HG03575 (cell line): ENCODE measurements at regions not wholly inside any gene's neighbourhood (a gene's known extent, or its start where the extent isn't known, plus 50 kb on each side); places are given as distances from the start of the nearest gene placed in this dataset.
"Not testable (repeated sequence)": the region's sequence is repeated elsewhere in the genome, so short reads cannot be mapped to it uniquely, and the experiment has no call there.

Source experiments
- ATAC-seq: cut with Tn5 transposase; IDR thresholded peaks from one replicate; pipeline ENCODE4 v1.9.1; 2021; ENCODE audit not compliant: unreplicated experiment, insufficient number of reproducible peaks, low FRiP score; ENCODE audit errors: extremely low read depth

DNA sequence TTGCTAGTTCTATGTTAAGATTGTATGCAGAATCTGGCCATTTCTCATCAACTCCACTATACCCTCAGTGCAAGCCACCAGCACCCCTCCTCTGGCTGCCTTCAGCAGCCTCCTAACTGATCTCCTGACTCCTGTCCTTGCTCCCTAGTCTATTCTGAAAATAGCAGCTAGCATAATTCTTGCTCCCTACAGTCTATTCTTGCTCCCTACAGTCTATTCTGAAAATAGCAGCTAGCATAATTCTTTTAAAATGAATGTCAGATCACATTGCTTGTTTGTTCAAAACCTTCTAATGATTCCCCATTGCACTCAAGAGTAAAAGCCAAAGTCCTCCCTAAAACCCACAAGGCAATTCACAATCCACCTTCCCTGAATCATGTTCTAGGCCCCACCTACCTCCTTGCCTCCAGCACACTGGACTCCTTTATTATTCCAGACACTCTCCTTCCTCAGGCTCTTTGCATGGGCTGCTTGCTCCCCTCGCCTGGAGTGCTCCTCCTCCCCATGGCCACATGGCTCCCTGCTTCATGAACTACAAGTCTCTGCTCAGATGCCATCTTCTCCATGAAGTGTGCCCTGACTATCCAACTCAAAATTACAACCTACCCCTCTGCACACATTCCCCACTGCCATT is 164.2 kb upstream of the TNFAIP3 start:
- no peak for ATAC-seq

DNA sequence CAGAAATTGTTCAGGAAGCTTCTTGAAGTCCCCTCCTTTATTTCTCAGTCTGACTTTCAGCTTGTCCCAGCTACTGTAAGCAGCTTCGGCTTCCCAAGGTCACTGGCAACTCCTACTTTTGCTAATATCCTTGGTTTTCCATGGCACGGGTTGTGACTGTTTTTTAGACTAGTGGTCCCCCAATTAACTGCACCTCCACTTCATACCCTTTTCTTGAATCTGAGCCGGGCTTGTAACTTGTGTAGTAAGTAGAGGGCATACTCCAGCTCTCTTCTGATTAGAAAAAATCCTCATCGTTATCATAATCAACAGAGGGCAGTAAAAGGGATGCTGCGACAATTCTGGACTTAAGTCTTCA is 162.3 kb upstream of the TNFAIP3 start:
- ATAC-seq = no peak

DNA sequence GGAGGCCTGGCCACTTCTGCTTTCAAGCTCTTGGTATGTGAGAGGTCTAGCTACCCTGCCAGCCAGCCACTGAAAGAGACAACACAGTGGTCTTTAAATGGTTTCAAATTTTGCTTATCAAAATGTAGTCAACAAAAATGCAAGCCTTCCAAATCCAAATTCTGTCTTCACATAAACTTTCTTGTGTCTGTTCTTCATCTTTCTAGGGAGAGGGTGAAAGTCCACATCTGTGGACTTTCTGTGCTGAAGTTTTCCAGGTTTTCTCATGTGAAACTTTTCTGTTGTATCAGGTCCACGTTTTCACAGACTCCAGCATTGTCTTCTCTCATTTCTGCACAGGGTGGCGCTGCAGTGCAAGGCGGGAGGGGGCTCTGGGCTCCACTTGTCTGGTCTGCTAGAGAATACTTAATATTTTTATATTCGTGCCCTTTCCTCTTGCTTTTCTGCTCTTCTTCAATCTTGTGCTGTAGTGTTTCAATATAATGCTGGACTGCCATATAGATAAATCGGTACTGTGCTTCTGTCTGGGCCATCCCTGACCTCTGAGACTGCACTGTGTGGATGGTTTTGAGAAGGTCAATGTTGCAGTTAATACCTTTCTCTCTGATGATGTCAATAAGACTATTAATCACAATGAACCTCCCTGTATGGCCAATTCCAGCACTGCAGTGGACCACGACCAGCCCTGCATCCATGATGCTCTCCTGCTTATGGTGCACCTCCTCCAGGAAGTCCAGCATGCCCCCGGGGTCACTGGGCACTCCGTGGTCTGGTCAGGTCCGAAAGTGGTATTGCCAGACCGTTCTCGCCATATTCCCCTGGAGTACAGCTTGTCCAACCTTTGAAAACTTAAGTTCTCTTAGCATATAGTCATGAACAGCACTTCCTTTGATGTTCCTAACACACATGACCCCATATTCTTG is 161.6 kb upstream of the TNFAIP3 start:
- no peak for ATAC-seq

DNA sequence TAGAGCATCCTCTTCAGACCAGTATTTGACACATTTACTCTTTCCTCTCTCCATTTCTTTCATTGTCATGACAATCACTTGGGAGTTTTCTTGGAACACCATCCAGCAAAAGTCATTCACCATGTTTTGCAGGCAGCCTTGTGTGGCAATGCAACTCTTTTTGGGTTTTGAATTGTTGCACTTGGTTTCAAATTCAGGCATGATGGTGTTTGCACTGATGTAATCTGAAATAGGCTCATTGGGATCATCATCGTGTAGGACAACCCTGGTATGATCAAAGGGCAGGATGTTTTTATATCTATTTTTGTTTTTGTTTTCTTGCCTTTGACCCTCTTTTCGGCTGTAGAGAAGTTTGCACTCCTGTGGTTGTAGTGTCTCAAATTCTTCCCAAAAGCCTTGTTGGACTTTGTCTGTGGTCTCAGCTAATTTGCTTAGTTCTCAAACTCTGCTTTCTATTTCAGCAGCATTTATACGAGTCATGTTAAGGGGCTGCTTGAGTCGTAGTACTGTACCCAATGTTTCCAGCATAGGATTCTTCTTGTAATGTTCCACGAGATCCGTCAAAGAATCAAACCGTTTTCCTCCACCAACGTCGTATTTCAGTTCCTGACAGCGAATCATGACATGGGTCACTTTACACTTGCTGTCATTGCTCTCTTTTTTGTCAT is 160.8 kb upstream of the TNFAIP3 start:
- ATAC-seq = no peak

DNA sequence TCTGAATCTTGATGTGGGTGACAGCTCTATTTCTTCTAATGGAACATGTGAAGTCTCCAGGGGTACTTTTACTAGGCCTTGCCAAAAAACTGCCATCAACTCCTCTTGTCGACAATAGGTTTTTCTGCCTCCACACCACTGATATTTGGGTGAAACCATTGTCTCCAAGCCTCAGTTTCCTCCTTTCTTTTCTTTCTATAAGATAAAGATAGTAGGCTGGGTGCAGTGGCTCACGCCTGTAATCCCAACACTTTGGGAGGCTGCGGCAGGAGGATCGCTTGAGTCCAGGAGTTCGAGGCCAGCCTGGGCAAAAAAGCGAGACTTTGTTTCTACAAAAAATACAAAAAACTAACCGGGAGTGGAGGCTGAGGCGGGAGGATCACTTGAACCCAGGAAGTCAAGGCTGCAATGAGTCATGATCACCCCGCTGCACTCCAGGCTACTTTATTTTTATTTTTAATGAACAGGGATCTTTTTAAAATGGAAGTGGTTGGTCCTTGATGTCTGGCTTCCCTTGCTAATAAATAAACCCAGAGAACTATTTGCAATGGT is 159.9 kb upstream of the TNFAIP3 start:
- ATAC-seq = no peak

DNA sequence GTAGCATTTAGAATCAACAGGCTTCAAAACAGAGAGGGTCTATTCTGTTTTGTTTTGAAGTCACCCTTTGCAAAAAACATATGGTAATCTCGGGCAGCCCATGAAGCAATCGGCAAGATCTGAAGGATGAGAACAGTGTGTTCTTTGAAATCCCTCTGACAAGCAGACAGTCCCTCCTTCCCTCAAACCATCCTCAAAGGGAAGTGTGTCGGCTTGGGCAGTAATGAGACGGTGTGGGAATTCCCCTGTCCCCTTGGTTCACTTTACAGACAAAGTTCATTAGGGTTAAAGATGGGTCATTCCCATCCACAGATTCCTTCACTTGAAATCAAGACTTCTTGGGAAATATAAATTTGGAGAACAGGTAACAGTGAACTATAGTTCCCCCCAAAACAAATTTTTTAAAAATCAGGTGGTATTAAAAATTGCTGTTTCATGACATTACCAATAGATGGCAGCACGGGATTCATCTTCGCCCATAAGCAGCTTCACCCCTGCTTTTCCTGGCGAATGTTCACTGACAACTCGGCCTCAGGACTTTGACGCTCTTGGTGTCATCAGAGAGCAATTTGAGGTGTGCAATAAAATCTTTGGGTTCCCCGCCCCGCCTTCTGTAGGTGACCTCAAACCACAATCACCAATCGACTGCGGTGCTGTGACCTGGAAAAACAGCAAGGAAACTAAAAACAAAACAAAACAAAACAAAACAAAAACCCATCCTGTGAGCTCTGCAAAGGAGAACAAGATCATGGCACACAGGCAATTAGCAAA is 159.3 kb upstream of the TNFAIP3 start:
- no peak for ATAC-seq

DNA sequence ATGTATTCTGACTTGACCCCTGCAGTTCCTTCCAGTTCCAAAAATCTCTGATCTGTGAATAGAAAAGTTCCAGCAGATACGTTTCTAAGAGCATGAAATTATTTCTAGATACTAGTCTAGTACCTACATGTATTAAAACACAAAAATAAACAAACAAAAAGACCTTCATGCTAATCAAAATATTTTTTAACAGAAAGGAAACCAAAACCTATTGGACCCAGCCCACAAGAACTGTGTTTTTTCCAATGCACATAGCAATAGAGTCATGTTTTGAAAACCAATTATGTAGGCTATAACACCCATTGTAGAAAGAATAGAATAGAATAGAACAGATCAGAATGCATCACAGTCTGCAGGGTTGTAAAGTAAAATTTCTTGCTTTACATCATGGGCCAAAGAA is 158.6 kb upstream of the TNFAIP3 start:
- ATAC-seq = no peak

DNA sequence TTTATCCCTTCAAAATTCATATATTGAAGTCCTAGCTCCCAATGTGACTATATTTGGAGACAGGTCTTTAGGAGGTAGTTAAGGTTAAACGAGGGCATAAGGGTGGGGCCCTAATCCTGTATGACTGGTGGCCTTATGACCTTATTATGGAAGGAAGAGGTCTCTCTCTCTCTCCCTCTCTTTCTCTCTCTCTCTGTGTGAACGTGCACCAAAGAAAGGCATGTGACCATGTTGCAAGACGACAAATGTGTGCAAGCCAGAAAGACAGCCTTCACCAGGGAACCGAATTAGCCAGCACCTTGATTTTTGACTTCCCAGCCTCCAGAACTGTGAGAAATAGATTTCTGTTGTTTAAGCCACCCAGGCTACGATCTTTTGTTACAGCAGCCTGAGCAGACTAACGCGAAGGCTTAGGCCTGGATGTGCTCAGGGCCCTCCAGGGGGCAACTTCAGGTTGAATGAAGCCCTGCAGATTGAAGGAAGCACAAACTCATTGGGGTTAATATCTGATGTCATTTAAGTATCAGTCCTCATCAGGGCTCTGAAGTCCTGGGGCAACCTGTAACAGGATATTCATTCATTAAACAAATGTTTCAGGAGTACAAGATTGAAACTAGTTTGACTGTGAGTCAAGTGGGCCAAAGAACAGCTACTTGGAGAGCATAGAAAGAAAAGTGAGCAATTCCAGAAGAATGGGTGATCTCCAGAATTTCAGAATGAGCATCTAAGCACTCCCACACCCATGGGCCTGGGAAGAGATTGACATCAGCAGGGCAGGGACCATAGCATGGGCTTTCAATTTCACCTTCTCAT is 157.4 kb upstream of the TNFAIP3 start:
- ATAC-seq = no peak

DNA sequence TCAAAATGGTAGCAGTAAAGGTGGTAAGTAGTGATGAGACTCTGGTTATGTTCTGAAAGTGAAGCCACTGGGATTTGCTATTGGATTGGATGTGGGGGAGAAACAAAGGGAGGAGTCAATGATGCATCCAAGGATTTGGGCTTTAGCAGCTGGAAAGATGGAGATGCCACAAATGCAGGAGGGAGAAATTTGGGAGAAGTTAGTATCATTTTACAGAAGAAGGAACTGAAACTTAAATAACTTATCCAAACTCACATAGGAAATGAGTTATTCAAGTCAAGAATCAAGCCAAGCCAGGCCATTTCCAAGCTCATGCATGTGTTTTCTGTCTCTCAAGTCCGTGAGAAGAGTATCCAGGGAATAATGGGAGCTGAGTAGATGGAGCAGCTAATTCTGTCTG is 155.1 kb upstream of the TNFAIP3 start:
- ATAC-seq = no peak

DNA sequence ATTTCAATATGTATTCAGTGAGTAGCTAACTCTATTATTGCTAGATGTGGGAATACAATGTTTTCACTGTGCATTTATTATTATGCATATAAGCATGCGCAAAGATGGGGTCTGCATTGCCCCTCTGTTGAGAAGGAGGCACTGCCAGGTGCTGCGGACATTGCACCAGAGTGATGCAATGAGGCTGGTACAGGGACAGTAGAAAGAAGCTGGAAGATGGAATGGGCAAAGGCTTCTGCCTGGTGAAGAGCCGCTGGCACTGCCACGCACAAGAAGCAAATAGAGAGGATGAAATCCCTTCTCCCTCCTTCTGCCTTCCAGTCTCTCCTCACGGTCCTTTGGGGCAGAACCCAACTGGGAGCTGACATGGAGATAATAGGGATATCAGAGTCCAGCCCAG is 154.5 kb upstream of the TNFAIP3 start:
- ATAC-seq = no peak

DNA sequence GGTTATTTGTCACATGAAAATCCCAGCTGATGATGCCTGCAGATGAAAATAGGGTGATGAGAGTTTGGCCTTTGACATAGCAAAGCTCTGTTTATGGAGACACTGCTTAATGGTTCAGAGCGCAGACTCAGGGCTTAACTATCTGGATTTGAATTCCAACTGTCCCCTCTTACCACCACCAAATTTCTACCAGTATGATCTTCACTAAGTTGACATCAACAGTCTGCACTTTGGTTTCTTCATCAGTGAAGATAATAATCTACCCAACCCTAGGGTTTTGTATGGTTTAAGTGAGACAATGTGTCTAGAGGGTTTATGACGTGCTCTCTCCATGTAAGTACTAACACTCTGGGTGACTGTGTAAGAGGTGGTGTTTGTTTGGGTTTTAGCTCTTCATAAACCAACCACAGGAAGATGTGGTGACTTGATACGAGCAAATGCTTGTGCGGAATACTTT is 151.4 kb upstream of the TNFAIP3 start:
- ATAC-seq = no peak

DNA sequence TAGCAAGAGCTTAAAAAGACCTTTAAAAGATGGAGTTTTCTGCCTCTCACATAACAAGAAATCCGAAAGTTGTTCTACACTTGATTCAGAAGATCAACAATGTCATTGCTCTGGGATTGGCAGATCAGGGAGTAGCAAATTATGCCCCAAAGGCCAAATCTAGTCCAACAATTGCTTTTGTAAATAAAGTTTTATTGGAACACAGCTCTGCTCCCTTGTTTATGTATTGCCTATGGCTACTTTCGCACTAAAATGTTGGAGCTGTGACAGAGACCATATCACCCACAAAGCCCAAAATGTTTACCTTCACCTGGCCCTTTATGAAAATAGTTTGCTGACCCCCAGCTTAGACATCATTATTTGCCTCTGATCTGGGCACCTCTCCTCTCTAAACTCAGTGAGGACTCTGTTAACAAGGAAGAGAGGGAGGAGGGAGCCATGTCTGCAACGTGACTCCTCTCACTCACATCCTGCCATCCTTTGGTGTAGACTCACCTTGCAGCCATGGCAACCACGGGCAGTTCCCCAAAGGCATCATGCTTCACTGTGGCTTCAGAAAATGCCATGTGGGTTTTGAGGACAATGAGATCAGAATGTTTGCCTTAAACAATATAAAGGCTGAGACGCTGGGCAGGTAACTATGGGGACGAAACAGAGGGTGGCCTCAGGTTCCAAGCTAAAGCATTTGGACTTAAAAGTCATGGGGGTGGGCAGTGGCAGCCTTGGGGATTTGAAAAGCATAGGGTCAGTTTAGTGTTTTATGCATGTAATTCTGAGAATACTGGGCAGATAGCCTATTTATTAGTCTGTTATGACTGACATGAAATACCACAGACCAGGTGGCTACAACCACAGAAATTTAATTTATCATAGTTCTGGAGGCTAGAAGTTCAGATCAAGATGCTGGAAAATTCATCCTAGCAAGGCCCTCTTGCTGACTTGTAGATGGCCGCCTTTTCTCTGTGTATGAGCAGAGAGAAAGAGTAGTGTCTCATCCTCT is 149.7 kb upstream of the TNFAIP3 start:
- no peak for ATAC-seq

DNA sequence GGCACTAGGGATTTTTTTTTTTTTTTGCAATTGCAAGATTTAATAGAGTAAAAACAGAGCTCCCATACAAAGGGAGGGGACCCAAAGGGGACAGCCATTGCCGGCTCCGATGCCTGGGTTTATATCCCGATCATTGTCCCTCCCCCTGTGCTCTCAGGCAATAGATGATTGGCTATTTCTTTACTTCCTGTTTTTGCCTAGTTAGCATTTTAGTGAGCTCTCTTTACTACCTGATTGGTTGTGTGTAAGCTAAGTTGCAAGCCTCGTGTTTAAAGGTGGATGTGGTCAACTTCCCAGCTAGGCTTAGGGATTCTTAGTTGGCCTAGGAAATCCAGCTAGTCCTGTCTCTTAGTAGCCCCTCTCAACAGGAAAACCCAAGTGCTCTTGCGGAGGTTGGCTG is 148.2 kb upstream of the TNFAIP3 start:
- ATAC-seq = not testable (repeated sequence)

DNA sequence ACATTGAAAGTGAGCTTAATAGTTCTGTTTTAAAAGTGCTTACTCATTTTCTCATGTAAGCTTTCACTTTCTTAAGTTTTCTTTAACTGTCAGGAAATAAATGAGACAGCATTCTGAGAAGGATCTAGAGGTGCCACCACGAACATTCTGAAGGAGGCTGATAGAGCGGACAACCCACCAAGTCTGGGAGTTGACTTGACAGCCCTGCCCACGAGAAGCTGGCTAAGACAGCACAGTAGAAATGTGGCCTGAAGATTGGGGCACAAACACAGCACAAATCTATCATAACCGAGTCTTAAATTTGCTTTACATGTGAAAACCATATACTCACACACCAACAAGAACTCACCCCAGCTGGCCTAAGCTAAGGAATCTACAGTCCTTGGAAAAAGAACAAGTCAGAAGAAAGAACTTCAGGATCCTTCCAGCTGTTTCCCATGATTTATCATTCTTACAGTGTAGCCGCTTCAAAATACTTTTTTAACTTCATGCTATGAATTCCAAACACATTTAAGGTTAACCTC is 144.2 kb upstream of the TNFAIP3 start:
- ATAC-seq = no peak

DNA sequence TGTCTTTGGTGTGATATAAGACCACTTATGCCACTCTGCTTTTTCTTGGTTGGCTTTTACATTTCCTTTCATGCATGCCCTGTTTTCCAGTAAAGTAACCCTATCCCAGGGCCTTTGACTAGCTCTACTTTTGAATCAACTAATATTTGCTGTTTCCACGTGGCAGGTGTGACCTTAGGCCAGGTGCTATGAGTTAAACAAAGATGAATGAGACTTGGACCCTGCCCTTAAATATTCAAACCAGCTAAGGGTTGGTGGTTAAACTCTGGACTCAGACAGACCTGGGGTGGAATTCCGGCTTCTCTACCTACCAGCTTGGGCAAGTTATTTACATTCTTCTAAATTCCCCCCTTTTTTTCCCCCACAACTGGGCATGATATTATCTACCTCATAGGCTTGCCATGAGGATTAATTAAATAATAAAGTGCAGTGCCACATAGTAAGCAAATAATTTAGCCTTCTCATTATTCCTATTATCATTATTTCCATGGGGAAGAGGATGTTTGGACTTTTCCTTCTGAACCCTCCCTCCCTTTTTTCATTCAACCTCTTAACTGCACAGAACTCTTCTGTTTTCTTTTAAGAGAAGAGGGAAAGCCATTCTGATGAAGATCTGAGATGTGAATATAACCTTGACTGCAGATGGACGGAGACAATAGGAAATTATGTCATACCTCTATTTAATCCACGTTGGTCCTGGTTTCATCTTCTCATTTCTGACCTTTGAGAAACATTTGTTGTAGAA is 143.6 kb upstream of the TNFAIP3 start:
- ATAC-seq = no peak

DNA sequence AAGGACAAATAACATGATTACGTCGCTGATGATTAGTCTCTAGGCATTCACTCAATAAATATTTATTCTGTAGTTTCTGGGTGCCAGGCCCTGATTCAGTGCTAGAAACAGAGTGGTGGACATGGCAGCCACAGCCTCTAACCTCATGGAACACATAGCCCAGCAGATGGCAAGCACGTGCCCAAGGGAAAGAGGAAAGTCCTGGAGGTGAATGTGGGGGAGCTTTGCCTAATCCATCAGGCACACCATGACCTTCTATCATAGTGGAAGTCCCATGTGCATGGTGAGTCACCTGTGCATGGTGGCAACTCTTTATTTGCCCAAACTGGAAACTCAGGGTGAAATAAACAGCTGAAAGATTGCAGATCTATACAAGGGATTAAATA is 143.0 kb upstream of the TNFAIP3 start:
- ATAC-seq = no peak
